Keratinocyte (primary cell): ENCODE measurements at regions not wholly inside any gene's neighbourhood (a gene's known extent, or its start where the extent isn't known, plus 50 kb on each side); places are given as distances from the start of the nearest gene placed in this dataset.

Experiments used
- EZH2 ChIP-seq: IDR thresholded peaks from one replicate; pipeline ENCODE4 v1.6.1; 2012; ENCODE audit warnings: inconsistent platforms, mild to moderate bottlenecking, low read length, moderate library complexity
- TF ChIP-seq, protein P1 (sequence below), 3 experiments: IDR thresholded peaks in 1 of 3; conservative IDR thresholded peaks in 1 of 3; optimal IDR thresholded peaks in 1 of 3; 2 replicates in 2 of 3; 3 replicates in 1 of 3; pipeline versions ENCODE3 to v1.5.1; 2011; ENCODE audit warnings: low read length in 3 of 3, mild to moderate bottlenecking in 3 of 3, moderate library complexity in 2 of 3, control low read depth in 1 of 3, inconsistent platforms in 1 of 3; ENCODE audit not compliant: insufficient read depth in 2 of 3; ENCODE audit errors: extremely low read depth in 1 of 3

- TF ChIP-seq, protein P1, sequence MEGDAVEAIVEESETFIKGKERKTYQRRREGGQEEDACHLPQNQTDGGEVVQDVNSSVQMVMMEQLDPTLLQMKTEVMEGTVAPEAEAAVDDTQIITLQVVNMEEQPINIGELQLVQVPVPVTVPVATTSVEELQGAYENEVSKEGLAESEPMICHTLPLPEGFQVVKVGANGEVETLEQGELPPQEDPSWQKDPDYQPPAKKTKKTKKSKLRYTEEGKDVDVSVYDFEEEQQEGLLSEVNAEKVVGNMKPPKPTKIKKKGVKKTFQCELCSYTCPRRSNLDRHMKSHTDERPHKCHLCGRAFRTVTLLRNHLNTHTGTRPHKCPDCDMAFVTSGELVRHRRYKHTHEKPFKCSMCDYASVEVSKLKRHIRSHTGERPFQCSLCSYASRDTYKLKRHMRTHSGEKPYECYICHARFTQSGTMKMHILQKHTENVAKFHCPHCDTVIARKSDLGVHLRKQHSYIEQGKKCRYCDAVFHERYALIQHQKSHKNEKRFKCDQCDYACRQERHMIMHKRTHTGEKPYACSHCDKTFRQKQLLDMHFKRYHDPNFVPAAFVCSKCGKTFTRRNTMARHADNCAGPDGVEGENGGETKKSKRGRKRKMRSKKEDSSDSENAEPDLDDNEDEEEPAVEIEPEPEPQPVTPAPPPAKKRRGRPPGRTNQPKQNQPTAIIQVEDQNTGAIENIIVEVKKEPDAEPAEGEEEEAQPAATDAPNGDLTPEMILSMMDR (optimal IDR thresholded peaks at IDR 0.05 in 1 of 3, IDR thresholded peaks at IDR 0.05 in 1 of 3, conservative IDR thresholded peaks at IDR 0.05 in 1 of 3; ENCODE audit: extremely low read depth in 1 of 3, insufficient read depth in 2 of 3, low read length in 3 of 3), result no peak
- TF ChIP-seq EZH2, result no peak
These were observed 192.9 kb upstream of the RAD23B start for GRCh38 chr9:107090218-107090617.
